Gastroesophageal sphincter (tissue), 3 donors: ENCODE measurements at regions not wholly inside any gene's neighbourhood (a gene's known extent, or its start where the extent isn't known, plus 50 kb on each side); places are given as distances from the start of the nearest gene placed in this dataset.

Experiments used
- EP300 ChIP-seq: sonication (generic); formaldehyde crosslinking; IDR thresholded peaks from one replicate; pipeline ENCODE4 v1.6.1; 2017; ENCODE audit warnings: antibody characterized with exemption, mild to moderate bottlenecking
- TF ChIP-seq, protein P1 (sequence below), 4 experiments: fragments of 200-600 bp in 2 of 4; fragments of 450-650 bp in 2 of 4; sonication (generic) in 1 of 4; IDR thresholded peaks; one replicate each; pipeline ENCODE4 v1.5.1; 2017 to 2019; ENCODE audit warnings: antibody characterized with exemption in 4 of 4, mild to moderate bottlenecking in 2 of 4, moderate library complexity in 2 of 4

DNA sequence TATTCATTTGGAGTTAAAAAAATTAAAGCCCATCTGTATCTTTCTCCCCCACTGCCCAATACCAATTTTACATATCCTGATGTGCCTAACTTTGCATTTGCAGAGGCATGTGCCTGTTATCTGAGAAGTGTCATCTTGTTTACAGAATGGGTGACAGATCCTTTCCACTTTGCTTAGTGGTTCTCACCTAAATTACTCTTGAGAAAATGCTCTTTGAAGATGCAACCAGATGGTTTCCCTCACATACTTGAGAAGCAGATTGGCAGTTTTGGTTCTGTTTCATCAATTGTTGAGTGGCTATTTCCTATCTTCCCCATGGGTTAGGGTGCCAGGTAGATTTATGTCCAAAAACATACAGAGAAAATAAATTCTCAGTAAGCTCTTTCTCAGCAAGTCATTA lies 1051.4 kb upstream of the ATXN7L3B start:
- TF ChIP-seq, protein P1, sequence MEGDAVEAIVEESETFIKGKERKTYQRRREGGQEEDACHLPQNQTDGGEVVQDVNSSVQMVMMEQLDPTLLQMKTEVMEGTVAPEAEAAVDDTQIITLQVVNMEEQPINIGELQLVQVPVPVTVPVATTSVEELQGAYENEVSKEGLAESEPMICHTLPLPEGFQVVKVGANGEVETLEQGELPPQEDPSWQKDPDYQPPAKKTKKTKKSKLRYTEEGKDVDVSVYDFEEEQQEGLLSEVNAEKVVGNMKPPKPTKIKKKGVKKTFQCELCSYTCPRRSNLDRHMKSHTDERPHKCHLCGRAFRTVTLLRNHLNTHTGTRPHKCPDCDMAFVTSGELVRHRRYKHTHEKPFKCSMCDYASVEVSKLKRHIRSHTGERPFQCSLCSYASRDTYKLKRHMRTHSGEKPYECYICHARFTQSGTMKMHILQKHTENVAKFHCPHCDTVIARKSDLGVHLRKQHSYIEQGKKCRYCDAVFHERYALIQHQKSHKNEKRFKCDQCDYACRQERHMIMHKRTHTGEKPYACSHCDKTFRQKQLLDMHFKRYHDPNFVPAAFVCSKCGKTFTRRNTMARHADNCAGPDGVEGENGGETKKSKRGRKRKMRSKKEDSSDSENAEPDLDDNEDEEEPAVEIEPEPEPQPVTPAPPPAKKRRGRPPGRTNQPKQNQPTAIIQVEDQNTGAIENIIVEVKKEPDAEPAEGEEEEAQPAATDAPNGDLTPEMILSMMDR (IDR thresholded peaks at IDR 0.05), result no peak
- no peak for TF ChIP-seq EP300
